D721Med (cell line): ENCODE measurements at regions not wholly inside any gene's neighbourhood (a gene's known extent, or its start where the extent isn't known, plus 50 kb on each side); places are given as distances from the start of the nearest gene placed in this dataset.

Experiments used
- DNase-seq: peaks from one replicate; pipeline ENCODE4 v3.0.0; 2011; ENCODE audit warnings: low spot score; ENCODE audit not compliant: insufficient read length
- FAIRE-seq: peaks from 2 replicates; lab custom pipeline; 2011; peaks lifted over from hg19 to GRCh38; lab: Jason Lieb, UNC
- CTCF ChIP-seq: IDR thresholded peaks from 2 replicates; pipeline ENCODE4 v1.5.1; 2012; ENCODE audit warnings: mild to moderate bottlenecking, control low read depth; ENCODE audit not compliant: insufficient read depth; ENCODE audit errors: missing control alignments

DNA sequence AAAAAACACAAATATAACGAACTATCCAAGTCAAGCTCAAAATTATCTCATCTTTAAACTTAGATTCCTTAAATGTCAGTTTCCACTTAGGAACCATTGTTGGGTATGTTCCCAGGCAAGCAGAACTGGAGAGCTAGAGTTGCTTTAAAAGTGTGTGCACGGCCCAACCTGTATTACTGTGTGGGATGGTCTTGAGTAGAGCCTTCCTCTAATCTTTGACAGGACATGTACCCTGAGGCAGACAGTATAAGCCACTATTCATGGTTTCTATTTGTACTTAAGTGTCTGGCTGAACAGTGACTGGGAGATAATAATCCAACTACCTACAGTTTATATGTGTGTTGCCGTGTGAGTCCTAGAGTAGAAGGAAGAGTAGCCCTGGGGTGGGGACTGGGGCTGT lies 239.7 kb downstream of the GPD2 start:
- no peak for TF ChIP-seq CTCF
- FAIRE-seq, result no peak

GRCh38 chr2:156679820-156680219 lies 243.6 kb downstream of the GPD2 start:
- no peak for TF ChIP-seq CTCF
- no peak for FAIRE-seq
- no peak for DNase-seq

More for the DNA sequence above, 239.7 kb downstream of the GPD2 start:
- no peak for DNase-seq

DNA sequence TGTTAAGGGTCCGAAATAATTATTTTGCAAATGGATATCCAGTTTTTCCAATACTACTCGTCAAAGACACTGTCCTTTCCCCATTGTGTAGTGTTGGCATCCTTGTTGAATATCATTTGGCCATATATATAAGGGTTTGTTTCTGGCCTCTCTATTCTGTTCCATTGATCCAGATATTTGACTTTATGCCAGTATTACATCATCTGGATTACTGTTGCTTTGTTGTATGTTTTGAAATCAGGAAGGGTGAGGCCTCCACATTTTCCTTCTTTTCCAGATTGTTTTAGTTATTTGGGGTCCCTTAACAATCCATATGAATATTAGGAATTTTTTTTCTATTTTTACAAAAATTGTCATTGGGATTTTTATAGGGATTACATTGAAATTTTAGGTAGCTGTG lies 244.1 kb downstream of the GPD2 start:
- DNase-seq (no peak), FAIRE-seq (no peak)
- TF ChIP-seq CTCF, result no peak

DNA sequence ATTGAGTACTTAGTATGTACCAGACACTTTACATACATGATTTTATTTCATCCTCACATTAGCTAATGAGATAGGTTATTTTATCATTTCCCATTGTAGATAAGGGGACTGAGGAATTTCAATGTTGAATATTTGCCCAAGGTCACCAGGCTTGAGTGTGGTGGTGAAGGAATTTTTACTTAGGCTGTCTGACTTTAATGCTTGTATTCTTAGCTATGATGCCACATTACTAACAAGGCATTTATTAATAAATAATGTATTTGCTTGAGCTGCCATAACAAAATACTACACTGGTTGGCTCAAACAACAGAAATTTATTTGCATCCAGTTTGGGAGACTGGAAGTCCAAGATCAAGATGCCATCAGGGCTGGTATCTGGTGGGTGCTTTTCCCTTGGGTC lies 250.9 kb downstream of the GPD2 start:
- TF ChIP-seq CTCF, result no peak
- DNase-seq, result no peak
- no peak for FAIRE-seq

GRCh38 chr2:156687715-156688114 lies 251.5 kb downstream of the GPD2 start:
- TF ChIP-seq CTCF, result no peak
- DNase-seq (no peak), FAIRE-seq (no peak)

DNA sequence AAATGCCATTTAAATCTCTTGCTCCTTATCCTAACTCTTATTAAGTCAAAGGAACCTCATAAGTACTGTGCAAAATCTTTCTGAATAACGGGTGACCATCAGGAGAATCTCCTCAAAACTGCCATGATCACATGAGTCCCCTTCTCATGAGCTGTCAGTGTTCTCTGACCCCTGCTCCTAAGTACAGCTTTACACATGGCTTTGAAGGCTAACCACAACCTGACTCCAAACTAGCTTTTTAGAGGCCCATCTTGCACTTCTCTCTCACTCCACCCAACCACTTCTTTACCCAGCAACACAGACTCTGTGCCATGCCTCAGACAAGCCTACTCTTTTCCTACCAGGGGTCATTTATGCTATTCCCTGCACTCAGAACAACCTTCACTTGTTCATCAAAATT lies 253.8 kb downstream of the GPD2 start:
- DNase-seq (no peak), FAIRE-seq (no peak)
- TF ChIP-seq CTCF, result no peak

DNA sequence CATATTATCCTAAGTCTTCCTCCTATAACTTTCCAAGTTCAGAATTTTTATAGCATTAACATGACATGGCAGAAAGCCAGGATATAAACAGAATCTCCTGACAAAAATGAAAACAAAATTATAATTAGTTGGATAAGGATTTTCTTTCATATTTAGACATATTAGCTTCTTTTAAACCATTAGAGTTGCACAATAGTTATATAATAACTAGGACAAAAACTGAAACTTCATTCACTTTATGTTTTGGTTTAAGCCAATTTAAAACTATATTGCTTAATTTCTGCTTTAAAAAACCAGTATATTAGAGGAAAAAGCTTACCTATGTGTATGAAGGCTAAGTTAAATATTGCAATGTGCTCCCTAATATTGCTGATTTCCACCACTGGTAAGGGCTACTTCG lies 254.8 kb downstream of the GPD2 start:
- FAIRE-seq (no peak), DNase-seq (no peak)
- TF ChIP-seq CTCF, result no peak
